Ishikawa (cell line): ENCODE measurements at regions not wholly inside any gene's neighbourhood (a gene's known extent, or its start where the extent isn't known, plus 50 kb on each side); places are given as distances from the start of the nearest gene placed in this dataset.

Experiments used
- EP300 ChIP-seq: IDR thresholded peaks from 2 replicates; pipeline ENCODE4 v1.6.1; 2012; ENCODE audit warnings: borderline replicate concordance
- NFIC ChIP-seq: IDR thresholded peaks from 2 replicates; pipeline ENCODE4 v1.6.1; 2012
- RAD21 ChIP-seq: IDR thresholded peaks from 2 replicates; pipeline ENCODE4 v1.6.1; 2012; ENCODE audit warnings: low read depth
- ZBTB7A ChIP-seq: IDR thresholded peaks from 2 replicates; pipeline ENCODE4 v1.6.1; 2012; ENCODE audit warnings: low read depth

GRCh38 chr4:12399781-12400180 lies 971.1 kb upstream of the HS3ST1 start:
- TF ChIP-seq ZBTB7A (no peak), RAD21 (no peak), NFIC (no peak), EP300 (no peak)
